Stomach (tissue), 4 donors: ENCODE measurements at regions not wholly inside any gene's neighbourhood (a gene's known extent, or its start where the extent isn't known, plus 50 kb on each side); places are given as distances from the start of the nearest gene placed in this dataset.

Experiments
- CTCF ChIP-seq, 7 experiments: fragments of 450-650 bp in 4 of 7; fragments of 200-600 bp in 3 of 7; sonication (generic) in 3 of 7; IDR thresholded peaks; one replicate each; pipeline ENCODE4 v1.5.1; 2016 to 2019; ENCODE audit warnings: antibody characterized with exemption in 7 of 7, control low read depth in 2 of 7, mild to moderate bottlenecking in 1 of 7
- POLR2A ChIP-seq, 4 donors: fragments of 450-650 bp; IDR thresholded peaks; one replicate each; pipeline ENCODE4 v1.6.1; 2016; ENCODE audit warnings: antibody characterized with exemption in 4 of 4, control low read depth in 2 of 4, mild to moderate bottlenecking in 1 of 4, moderate library complexity in 1 of 4

GRCh38 chr6:33895296-33895695 is 91.5 kb upstream of the MLN start:
- TF ChIP-seq POLR2A (IDR thresholded peaks at IDR 0.05) (no peak), CTCF (IDR thresholded peaks at IDR 0.05) (no peak)
